Osteocyte (in vitro differentiated cells): ENCODE measurements at regions not wholly inside any gene's neighbourhood (a gene's known extent, or its start where the extent isn't known, plus 50 kb on each side); places are given as distances from the start of the nearest gene placed in this dataset.

Source experiments
- DNase-seq: peaks from one replicate; pipeline ENCODE4 v3.0.0; 2021; ENCODE audit warnings: mixed read lengths; ENCODE audit not compliant: unreplicated experiment; ENCODE audit errors: extremely low spot score
- H3K27ac Mint-ChIP-seq: one replicate; pipeline ENCODE4 v1.8.0; 2021; ENCODE audit warnings: mild to moderate bottlenecking, mixed read lengths; ENCODE audit not compliant: unreplicated experiment
- H3K27me3 Mint-ChIP-seq: one replicate; pipeline ENCODE4 v1.8.0; 2021; ENCODE audit warnings: mixed read lengths; ENCODE audit not compliant: unreplicated experiment
- H3K36me3 Mint-ChIP-seq: one replicate; pipeline ENCODE4 v1.8.0; 2021; ENCODE audit warnings: mixed read lengths; ENCODE audit not compliant: unreplicated experiment
- H3K4me1 Mint-ChIP-seq: one replicate; pipeline ENCODE4 v1.8.0; 2021; ENCODE audit warnings: mixed read lengths; ENCODE audit not compliant: unreplicated experiment
- H3K4me3 Mint-ChIP-seq: one replicate; pipeline ENCODE4 v1.8.0; 2021; ENCODE audit warnings: mild to moderate bottlenecking, moderate library complexity, mixed read lengths; ENCODE audit not compliant: unreplicated experiment
- H3K9me3 Mint-ChIP-seq: one replicate; pipeline ENCODE4 v1.8.0; 2021; ENCODE audit warnings: mixed read lengths; ENCODE audit not compliant: unreplicated experiment
- CTCF ChIP-seq: fragments of 200-600 bp; sonication (generic); IDR thresholded peaks from 2 replicates; pipeline ENCODE4 v1.5.0; 2021; ENCODE audit warnings: antibody characterized with exemption, mild to moderate bottlenecking, moderate library complexity

GRCh38 chr19:46925548-46925950 is 64.8 kb downstream of the ARHGAP35 start:
- Mint-ChIP-seq H3K27ac (peak overlapping the region; percentile 93), H3K9me3 (no peaks in the 10 kb centered on the region), H3K36me3 (peaks cover 24% of the 10 kb centered on the region), H3K4me3 (no peak overlapping the region), H3K4me1 (peaks cover 56% of the 10 kb centered on the region), H3K27me3 (no peaks in the 10 kb centered on the region)
- no peak for DNase-seq
- no peak for TF ChIP-seq CTCF

GRCh38 chr19:46926170-46927071 is 65.6 kb downstream of the ARHGAP35 start:
- Mint-ChIP-seq H3K9me3 (no peaks in the 10 kb centered on the region), H3K36me3 (peaks cover 16% of the 10 kb centered on the region), H3K27me3 (no peaks in the 10 kb centered on the region), H3K4me3 (peak overlapping the region; percentile 26), H3K4me1 (peaks cover 64% of the 10 kb centered on the region), H3K27ac (peak overlapping the region; percentile 93)
- no peak for TF ChIP-seq CTCF
- DNase-seq = no peak

GRCh38 chr19:46927106-46927505 is 66.3 kb downstream of the ARHGAP35 start:
- H3K27me3 Mint-ChIP-seq = no peaks in the 10 kb centered on the region
- H3K36me3 Mint-ChIP-seq = peaks cover 12% of the 10 kb centered on the region
- peak overlapping the region; percentile 93 for H3K27ac Mint-ChIP-seq
- peak overlapping the region; percentile 26 for H3K4me3 Mint-ChIP-seq
- TF ChIP-seq CTCF = no peak
- H3K4me1 Mint-ChIP-seq = peaks cover 69% of the 10 kb centered on the region
- DNase-seq = no peak
- H3K9me3 Mint-ChIP-seq = no peaks in the 10 kb centered on the region

DNA sequence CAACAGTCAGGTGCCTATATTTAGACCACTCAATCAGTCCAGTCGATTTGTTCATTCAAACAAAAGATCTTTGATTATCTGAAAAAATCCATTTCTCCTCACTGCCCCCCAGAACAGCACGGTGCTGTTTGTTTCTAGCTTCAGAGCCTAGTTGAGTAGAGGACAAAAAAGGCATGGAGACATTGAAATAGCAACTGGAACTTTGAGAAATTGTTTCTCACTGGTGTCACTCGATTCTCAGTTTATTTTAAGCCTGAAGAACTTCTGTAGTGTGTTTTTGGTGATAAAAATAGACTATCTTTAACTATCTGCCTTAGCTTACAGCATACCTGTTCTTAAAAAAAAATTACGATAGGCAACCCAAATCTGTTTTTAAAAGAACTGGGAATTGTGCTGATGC is 67.1 kb downstream of the ARHGAP35 start:
- Mint-ChIP-seq H3K4me3 (no peak overlapping the region), H3K36me3 (peaks cover 4% of the 10 kb centered on the region), H3K4me1 (peaks cover 76% of the 10 kb centered on the region), H3K27ac (peak overlapping the region; percentile 93), H3K9me3 (no peaks in the 10 kb centered on the region), H3K27me3 (no peaks in the 10 kb centered on the region)
- TF ChIP-seq CTCF = no peak
- DNase-seq = no peak

GRCh38 chr19:46928951-46929350 is 68.2 kb downstream of the ARHGAP35 start:
- Mint-ChIP-seq H3K4me3 (no peak overlapping the region), H3K9me3 (no peaks in the 10 kb centered on the region), H3K36me3 (peaks cover 3% of the 10 kb centered on the region), H3K4me1 (peaks cover 85% of the 10 kb centered on the region), H3K27ac (peak overlapping the region; percentile 93), H3K27me3 (no peaks in the 10 kb centered on the region)
- TF ChIP-seq CTCF = peak; percentile 39
- DNase-seq = no peak
